Activated naive CD4-positive, alpha-beta T cell treated with Interleukin-2 at 50 U/mL for 16 hours (primary cell): ENCODE measurements at regions not wholly inside any gene's neighbourhood (a gene's known extent, or its start where the extent isn't known, plus 50 kb on each side); places are given as distances from the start of the nearest gene placed in this dataset.

Experiments
- DNase-seq: peaks from one replicate; pipeline ENCODE4 v3.0.0-alpha.2; 2020

DNA sequence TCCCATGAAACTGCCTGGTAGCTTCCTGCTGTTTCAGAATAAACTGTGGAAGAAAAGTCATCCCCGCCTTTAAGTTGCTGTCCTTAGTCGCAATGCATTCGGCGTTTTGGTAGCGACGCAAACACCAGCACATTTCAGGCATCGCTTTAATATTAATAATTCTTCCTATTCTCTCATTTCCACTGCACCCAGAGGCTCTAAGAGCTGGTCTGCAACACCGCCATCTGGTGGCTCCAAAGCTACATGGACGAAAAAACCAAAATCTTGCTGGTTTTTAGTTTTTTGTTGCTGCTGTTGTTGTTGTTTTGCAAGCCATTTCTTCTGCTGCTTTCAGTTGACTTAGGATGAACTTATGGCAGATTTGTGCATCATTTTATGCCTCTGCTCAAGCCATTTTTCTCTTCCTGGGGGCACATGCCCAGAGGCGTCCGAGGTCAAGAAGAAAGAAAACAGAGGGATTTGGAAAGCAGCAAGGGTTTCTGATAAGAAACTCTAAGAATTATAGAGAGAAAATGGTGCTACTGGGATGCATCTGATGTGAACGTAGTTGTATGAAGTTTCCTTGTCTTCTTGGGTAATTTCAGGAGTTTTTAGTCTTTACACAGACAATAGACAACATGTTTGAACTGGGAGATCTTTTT lies 345.4 kb upstream of the KIRREL3 start:
- peak; percentile 1 for DNase-seq

DNA sequence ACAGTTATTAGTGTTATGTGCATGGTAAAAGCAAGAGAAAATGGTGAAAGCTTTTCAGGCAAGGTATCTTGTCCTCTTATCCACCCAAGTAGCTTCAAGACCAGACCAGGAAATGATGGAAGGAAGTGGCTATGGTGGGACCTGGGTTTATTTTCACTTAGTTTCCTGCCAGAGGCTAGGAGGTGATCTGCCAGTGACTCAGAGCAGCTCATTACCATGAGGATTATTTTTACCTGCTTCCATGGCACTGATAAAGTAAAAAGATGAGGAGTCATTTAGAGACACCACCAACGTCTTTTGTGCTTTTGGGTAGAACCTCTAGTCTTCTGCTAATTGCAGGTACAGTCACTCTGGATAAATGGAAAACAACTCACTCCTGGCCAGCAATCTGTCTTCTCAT lies 339.9 kb upstream of the KIRREL3 start:
- DNase-seq: no peak

DNA sequence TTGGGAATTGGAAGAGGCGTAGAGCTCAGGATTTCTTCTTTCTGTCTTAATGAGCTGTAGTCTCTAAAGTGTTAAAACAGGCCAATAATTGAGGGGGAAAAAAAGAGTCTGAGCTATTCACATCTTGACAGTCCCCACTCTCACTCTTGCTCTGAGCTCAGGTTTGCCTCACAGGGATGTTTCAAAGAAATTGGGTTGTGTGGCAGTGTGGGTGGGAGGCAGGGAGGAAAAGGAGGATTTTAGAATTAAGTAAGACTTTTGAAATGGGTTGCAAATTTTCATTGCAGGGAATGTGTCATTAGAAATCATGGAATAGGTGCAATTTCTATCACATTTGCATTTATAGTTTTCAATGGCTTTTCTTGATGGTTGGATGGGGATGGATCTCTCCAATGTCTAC lies 338.8 kb upstream of the KIRREL3 start:
- no peak for DNase-seq

- DNase-seq: no peak
Measured at GRCh38 chr11:127338380-127339259, 338.1 kb upstream of the KIRREL3 start.

DNA sequence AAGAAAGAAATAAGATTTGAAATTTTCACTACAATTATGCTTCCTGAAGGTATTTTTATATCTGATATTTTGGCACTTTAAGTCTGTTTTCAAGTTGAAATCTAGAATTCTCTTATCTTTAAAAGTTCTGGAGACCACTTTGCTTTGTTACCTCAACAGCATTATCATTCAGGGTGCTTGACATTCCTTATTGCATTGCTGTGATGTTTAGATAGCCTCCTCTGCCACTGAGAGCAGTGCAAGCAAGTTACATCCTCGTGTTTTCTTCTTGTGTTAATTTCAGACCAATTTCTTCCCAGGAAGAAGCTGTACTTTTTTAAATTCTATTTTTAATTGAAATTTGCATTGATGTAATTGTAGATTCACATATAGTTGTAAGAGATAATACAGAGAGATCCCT lies 333.9 kb upstream of the KIRREL3 start:
- DNase-seq: no peak

DNA sequence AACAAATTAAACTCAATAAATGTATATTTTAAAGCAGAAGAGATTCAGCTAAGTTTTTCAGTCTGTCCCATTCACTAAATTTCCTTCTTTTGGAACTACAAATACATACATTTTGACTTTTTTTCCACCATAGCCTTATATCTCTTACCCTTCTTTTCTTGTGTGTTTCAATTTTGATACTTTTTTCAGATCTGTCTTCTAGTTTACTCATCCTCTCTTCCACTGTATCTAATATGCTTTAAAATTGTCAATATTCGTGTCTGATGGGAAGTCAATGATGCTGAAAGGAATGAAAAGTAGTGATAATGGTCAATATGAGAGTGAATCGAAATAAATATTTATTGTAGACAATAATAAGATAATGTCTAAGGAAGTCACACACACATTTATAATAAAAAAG lies 332.3 kb upstream of the KIRREL3 start:
- no peak for DNase-seq

GRCh38 chr11:127330044-127330443 lies 329.5 kb upstream of the KIRREL3 start:
- DNase-seq: no peak

DNA sequence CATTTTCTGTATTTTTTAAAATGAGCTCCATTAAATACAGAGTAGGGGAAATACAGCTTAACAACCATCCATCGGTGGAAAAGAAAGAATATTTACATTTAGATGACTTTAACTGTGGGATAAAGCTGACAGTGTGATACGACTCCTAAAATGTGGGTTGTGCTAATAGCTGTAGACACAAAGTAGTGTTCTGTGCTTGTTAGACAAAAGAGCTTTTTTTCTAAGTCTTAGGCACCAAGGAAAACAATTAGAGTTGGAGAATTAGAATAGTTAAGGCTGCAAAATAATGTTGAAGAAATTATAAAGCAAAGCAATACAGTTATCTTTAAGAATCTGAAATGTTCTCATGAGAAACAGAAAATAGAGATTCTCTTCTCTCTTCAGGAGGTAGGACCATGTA lies 307.7 kb upstream of the KIRREL3 start:
- no peak for DNase-seq

GRCh38 chr11:127307700-127308099 lies 307.1 kb upstream of the KIRREL3 start:
- DNase-seq: no peak

GRCh38 chr11:127304634-127305033 lies 304.1 kb upstream of the KIRREL3 start:
- DNase-seq: no peak

DNA sequence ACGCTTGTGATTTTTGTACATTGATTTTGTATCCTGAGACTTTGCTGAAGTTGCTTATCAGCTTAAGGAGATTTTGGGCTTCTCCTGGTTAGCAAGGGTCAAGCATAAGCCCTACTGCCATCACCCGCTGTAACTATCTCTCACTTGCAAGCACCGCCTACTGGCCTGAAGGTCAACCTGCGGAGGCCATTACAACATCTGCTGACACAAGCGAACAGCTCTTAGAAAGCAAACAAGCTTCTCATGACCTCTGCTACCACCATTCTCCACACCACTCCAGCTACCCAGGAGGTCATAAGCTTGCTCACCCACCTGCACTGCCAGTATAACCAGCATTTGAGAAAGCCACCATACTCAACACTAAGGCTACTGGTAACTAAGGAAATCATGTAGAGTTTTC lies 288.4 kb upstream of the KIRREL3 start:
- DNase-seq: no peak

DNA sequence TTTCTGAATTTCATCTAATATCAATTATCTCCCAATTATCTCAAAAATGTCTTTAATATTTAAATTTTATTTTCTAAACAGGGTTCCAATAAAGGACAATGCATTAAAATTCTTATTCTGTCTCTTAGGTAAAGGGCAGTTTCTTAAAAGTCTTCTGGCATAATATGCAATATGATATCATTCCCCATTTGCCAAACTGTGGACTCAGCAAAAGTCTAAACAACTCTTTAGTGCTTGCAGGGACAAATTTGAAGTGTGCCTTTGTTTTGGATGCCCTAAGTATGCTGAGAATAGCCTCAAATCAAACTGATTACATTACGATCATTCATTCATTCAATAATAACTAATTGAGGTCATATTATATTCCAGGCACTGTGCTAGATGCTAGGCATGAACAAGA lies 281.0 kb upstream of the KIRREL3 start:
- no peak for DNase-seq

- no peak for DNase-seq
Measured at GRCh38 chr11:127275774-127276173, 275.2 kb upstream of the KIRREL3 start.

DNA sequence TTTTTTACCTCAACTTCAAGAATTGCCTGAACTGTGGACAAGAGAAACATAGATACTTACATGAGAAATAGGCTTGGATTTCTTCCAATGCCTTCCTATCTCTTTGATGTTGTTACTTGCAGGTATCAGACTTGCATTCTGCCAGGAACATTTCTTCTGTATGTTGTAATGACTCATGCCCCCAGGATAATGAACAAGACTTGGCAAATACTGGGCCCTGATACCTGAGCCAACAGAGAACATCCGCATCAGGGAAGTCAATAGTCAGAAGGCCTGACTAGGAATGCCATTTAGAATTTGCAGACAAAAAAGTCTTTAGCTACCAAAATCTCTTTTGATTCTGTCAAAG lies 273.7 kb upstream of the KIRREL3 start:
- no peak for DNase-seq

DNA sequence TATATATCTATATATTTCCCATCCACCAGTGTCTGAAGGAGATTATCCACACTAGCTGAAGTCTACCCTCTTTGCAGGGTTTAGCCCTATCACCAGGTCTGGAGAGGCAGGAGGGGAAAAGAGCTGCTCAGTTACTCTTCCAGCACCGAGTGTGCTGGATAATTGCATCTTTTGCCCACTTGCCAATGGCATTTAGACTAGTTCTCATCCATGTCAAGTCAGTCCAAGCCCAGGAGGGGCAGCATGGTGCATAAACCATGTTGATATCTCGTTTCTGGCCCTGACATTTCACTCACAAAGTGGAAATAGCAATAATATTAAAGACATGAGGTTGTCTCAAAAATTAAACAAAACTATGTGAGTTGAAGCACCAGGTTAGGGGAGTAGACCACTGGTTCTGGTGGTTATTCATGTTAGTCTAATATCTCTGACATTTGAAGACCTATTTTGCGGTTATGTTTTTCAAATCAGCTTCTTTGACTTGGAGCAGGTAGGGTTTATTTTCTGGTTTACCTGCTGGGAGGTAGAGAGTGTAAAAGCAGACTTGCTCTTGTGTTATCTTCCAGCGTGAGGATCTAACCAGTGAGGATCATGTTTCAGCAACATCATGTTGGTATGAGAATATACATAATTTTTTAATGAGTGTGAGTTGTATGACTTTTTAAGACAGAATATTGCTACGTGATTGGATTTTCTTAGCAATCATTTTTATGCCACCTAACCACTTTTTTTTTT lies 273.2 kb upstream of the KIRREL3 start:
- no peak for DNase-seq

- DNase-seq: no peak
Measured at GRCh38 chr11:127270851-127271250, 270.3 kb upstream of the KIRREL3 start.

GRCh38 chr11:127269911-127270310 lies 269.3 kb upstream of the KIRREL3 start:
- no peak for DNase-seq

DNA sequence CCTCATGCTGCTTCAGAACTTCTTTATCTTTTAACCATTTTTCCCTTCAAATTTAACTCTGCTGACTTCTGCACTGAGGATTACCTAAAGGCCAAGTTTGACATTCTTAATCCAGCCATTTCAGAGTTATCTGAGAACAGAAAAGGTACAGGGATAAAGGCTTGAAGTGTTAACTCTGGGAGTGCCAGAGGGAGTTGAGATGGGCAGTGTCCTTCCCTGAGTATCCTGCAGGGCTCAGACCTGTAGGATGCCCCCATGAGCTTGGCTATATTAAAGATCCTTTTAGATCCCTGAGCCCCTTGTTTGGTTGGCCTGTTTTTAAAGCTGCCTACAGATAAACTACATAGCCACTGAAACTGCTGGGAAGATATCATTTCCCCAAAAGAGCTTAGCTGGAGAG lies 268.4 kb upstream of the KIRREL3 start:
- no peak for DNase-seq

- DNase-seq: no peak
Measured at GRCh38 chr11:127268521-127268920, 268.0 kb upstream of the KIRREL3 start.

DNA sequence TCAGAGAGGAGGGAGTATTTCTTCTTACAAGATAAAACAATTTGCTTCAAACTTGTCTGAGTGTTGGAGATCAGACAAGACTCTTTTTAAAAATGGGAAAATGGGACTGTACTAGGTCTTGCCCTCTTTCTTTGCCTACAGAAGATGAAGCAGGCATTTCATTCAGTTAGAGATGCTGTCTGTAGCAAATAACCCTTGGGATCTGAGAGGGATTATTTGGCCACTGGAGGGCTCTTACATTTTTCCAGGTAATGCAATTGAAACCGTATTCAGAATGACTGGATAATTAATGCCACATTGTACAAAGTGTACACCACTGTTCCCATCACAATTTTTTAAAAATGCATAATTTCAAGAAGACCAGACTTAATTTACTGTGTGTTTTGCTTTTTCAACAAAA lies 258.5 kb upstream of the KIRREL3 start:
- DNase-seq: no peak

DNA sequence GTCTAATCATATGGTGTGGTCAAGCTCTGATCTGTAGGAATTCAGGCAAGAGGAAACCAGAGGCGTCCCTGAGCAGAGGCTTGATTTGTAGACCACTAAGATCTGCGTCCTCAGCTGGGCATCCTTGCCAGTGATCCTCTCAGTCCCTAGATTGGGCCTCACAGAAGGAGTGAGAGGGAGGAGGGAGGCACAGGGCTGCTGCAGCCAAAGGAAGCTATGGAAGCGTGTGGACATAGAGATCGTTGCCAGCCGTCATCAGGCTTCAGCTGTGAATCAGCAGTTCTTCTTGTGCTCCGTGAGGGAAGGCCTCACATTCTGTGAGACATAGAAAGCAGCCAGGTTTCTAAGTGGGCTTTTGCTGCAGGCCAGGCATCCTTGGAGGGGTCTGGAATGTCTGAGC lies 254.6 kb upstream of the KIRREL3 start:
- DNase-seq: no peak

DNA sequence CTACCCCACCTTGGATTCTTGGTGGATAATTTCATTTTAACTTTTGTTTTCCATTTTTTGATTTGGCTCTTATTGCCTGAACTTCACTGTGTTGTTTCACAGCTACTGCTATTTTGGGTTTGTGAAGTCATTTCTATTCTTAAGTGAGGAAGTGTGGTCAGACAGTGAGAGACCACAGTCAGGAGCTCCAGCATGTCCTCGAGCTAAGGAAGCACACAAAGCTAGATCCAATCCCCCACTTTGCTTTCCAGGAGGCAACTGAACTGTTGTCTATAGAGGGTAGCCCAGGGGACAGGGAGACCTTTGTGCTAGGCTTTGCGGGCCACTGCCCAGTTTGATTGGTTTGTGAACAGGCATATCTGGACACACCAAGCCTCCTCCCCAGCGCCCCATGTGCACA lies 251.8 kb upstream of the KIRREL3 start:
- DNase-seq: no peak

DNA sequence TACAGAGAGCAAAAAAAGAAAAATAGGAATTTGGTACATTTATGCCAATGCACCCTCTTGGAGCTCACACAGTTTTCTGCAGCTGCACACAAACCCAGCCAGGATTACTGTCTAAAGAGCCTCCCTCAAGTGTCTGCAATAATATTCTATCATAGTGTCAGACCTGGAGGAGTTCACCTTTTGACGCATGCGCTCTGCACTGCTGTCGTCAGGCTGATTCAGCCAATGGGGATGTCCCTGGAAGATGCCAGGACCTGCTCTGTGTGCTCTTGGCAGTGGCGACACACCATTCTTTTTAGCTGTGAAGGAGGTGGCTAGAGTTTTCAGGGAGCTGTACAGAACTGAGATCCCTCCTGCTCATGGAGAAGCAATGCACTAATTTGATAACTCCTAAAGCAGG lies 249.0 kb upstream of the KIRREL3 start:
- no peak for DNase-seq

- DNase-seq: no peak
Measured at GRCh38 chr11:127248476-127248875, 247.9 kb upstream of the KIRREL3 start.
